ENCODE measurements at regions not wholly inside any gene's neighbourhood (a gene's known extent, or its start where the extent isn't known, plus 50 kb on each side); places are given as distances from the start of the nearest gene placed in this dataset.

- Mint-ChIP-seq H3K9me3 (no peaks in the 10 kb centered on the region), H3K27me3 (peaks cover 53% of the 10 kb centered on the region), H3K4me1 (no peaks in the 10 kb centered on the region), H3K27ac (no peak overlapping the region), H3K4me3 (no peak overlapping the region)
- DNase-seq (no peak), ATAC-seq (no peak)
Observed at GRCh38 chr1:87165177-87165576, 163.5 kb upstream of the LMO4 start.

- Mint-ChIP-seq H3K9me3 (no peaks in the 10 kb centered on the region), H3K4me3 (no peak overlapping the region), H3K4me1 (no peaks in the 10 kb centered on the region), H3K27me3 (peaks cover 56% of the 10 kb centered on the region), H3K27ac (no peak overlapping the region)
- ATAC-seq (no peak), DNase-seq (no peak)
Observed at GRCh38 chr1:87167157-87167789, 161.4 kb upstream of the LMO4 start.

GRCh38 chr1:87167848-87168525 is 160.7 kb upstream of the LMO4 start:
- Mint-ChIP-seq H3K4me3 (no peak overlapping the region), H3K27ac (no peak overlapping the region), H3K9me3 (no peaks in the 10 kb centered on the region), H3K27me3 (peaks cover 56% of the 10 kb centered on the region), H3K4me1 (no peaks in the 10 kb centered on the region)
- no peak for DNase-seq
- ATAC-seq, result no peak

GRCh38 chr1:87169263-87169910 is 159.3 kb upstream of the LMO4 start:
- Mint-ChIP-seq H3K4me1 (no peaks in the 10 kb centered on the region), H3K9me3 (no peaks in the 10 kb centered on the region), H3K27ac (no peak overlapping the region), H3K4me3 (no peak overlapping the region), H3K27me3 (peaks cover 58% of the 10 kb centered on the region)
- DNase-seq (no peak), ATAC-seq (no peak)

GRCh38 chr1:87170157-87170556 is 158.5 kb upstream of the LMO4 start:
- Mint-ChIP-seq H3K27me3 (peaks cover 60% of the 10 kb centered on the region), H3K27ac (no peak overlapping the region), H3K4me3 (no peak overlapping the region), H3K9me3 (no peaks in the 10 kb centered on the region), H3K4me1 (no peaks in the 10 kb centered on the region)
- DNase-seq (no peak), ATAC-seq (no peak)

- Mint-ChIP-seq H3K4me3 (no peak overlapping the region), H3K4me1 (no peaks in the 10 kb centered on the region), H3K27me3 (peaks cover 63% of the 10 kb centered on the region), H3K27ac (no peak overlapping the region), H3K9me3 (no peaks in the 10 kb centered on the region)
- DNase-seq, result no peak
- no peak for ATAC-seq
Observed at GRCh38 chr1:87170931-87171598, 157.6 kb upstream of the LMO4 start.

GRCh38 chr1:87173231-87173630 is 155.4 kb upstream of the LMO4 start:
- no peaks in the 10 kb centered on the region for H3K4me1 Mint-ChIP-seq
- H3K9me3 Mint-ChIP-seq, result no peaks in the 10 kb centered on the region
- H3K27ac Mint-ChIP-seq, result no peak overlapping the region
- ATAC-seq (no peak), DNase-seq (no peak)
- no peak overlapping the region for H3K4me3 Mint-ChIP-seq
- peaks cover 64% of the 10 kb centered on the region for H3K27me3 Mint-ChIP-seq

GRCh38 chr1:87174724-87175245 is 153.9 kb upstream of the LMO4 start:
- peaks cover 78% of the 10 kb centered on the region for H3K27me3 Mint-ChIP-seq
- DNase-seq (no peak), ATAC-seq (no peak)
- H3K9me3 Mint-ChIP-seq, result no peaks in the 10 kb centered on the region
- no peak overlapping the region for H3K27ac Mint-ChIP-seq
- no peaks in the 10 kb centered on the region for H3K4me1 Mint-ChIP-seq
- no peak overlapping the region for H3K4me3 Mint-ChIP-seq

- Mint-ChIP-seq H3K4me1 (no peaks in the 10 kb centered on the region), H3K9me3 (no peaks in the 10 kb centered on the region), H3K4me3 (no peak overlapping the region), H3K27me3 (peaks cover 87% of the 10 kb centered on the region), H3K27ac (no peak overlapping the region)
- DNase-seq, result no peak
- no peak for ATAC-seq
Observed at GRCh38 chr1:87176087-87176486, 152.6 kb upstream of the LMO4 start.

GRCh38 chr1:87176514-87176913 is 152.2 kb upstream of the LMO4 start:
- H3K27ac Mint-ChIP-seq, result no peak overlapping the region
- H3K27me3 Mint-ChIP-seq, result peaks cover 87% of the 10 kb centered on the region
- no peaks in the 10 kb centered on the region for H3K9me3 Mint-ChIP-seq
- no peaks in the 10 kb centered on the region for H3K4me1 Mint-ChIP-seq
- DNase-seq (no peak), ATAC-seq (no peak)
- H3K4me3 Mint-ChIP-seq, result no peak overlapping the region

- Mint-ChIP-seq H3K27me3 (peaks cover 86% of the 10 kb centered on the region), H3K4me3 (no peak overlapping the region), H3K27ac (no peak overlapping the region), H3K4me1 (no peaks in the 10 kb centered on the region), H3K9me3 (no peaks in the 10 kb centered on the region)
- DNase-seq, result no peak
- ATAC-seq, result no peak
Observed at GRCh38 chr1:87178441-87178840, 150.2 kb upstream of the LMO4 start.

GRCh38 chr1:87179076-87179810 is 149.4 kb upstream of the LMO4 start:
- no peak overlapping the region for H3K27ac Mint-ChIP-seq
- DNase-seq (no peak), ATAC-seq (no peak)
- no peaks in the 10 kb centered on the region for H3K4me1 Mint-ChIP-seq
- H3K9me3 Mint-ChIP-seq, result no peaks in the 10 kb centered on the region
- H3K4me3 Mint-ChIP-seq, result no peak overlapping the region
- peaks cover 85% of the 10 kb centered on the region for H3K27me3 Mint-ChIP-seq

GRCh38 chr1:87179851-87180519 is 148.7 kb upstream of the LMO4 start:
- no peaks in the 10 kb centered on the region for H3K9me3 Mint-ChIP-seq
- no peak overlapping the region for H3K27ac Mint-ChIP-seq
- DNase-seq (no peak), ATAC-seq (no peak)
- H3K27me3 Mint-ChIP-seq, result peaks cover 86% of the 10 kb centered on the region
- H3K4me1 Mint-ChIP-seq, result no peaks in the 10 kb centered on the region
- no peak overlapping the region for H3K4me3 Mint-ChIP-seq

- H3K27me3 Mint-ChIP-seq, result peaks cover 86% of the 10 kb centered on the region
- ATAC-seq, result no peak
- no peak overlapping the region for H3K27ac Mint-ChIP-seq
- no peak overlapping the region for H3K4me3 Mint-ChIP-seq
- no peaks in the 10 kb centered on the region for H3K9me3 Mint-ChIP-seq
- no peaks in the 10 kb centered on the region for H3K4me1 Mint-ChIP-seq
- no peak for DNase-seq
Observed at GRCh38 chr1:87180682-87181081, 148.0 kb upstream of the LMO4 start.

GRCh38 chr1:87182611-87183010 is 146.1 kb upstream of the LMO4 start:
- Mint-ChIP-seq H3K4me1 (no peaks in the 10 kb centered on the region), H3K4me3 (no peak overlapping the region), H3K27ac (no peak overlapping the region), H3K9me3 (no peaks in the 10 kb centered on the region), H3K27me3 (peaks cover 73% of the 10 kb centered on the region)
- no peak for DNase-seq
- no peak for ATAC-seq

Data from stimulated activated naive CD8-positive, alpha-beta T cell treated with anti-CD3 and anti-CD28 coated beads, Interleukin-15, amount 100 ng/mL, for 72 hours (primary cell).